ENCODE measurements at regions not wholly inside any gene's neighbourhood (a gene's known extent, or its start where the extent isn't known, plus 50 kb on each side); places are given as distances from the start of the nearest gene placed in this dataset.

DNA sequence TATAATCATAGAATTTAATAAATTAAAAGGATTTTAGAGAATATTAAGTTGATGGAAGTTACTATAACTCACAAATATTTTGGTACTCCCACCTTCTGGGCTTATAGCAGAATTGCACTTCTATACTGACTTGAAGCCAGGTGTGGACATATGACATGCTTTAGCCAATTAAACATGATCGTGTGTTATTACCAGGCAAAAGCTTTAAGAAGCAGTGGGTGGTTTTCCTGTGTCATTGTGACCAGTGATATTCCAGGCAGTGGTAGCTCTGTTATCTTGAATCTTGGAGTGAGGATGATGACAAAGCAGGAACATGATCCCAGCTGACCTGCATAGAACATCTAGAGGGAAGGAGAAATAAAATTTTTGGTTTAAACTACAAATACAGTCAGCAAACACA lies 370.9 kb upstream of the ZEB2 start:
- FAIRE-seq, result no peak
- Histone ChIP-seq H3K4me1 (ENCODE audit: control insufficient read depth in 2 of 3, insufficient read depth in 2 of 3, low read depth in 1 of 3, low read length in 3 of 3) (no peaks in the 10 kb centered on the region), H3K4me3 (ENCODE audit: low read length in 3 of 3) (no peak overlapping the region), H3K27me3 (ENCODE audit: control insufficient read depth, insufficient read depth, low read length) (no peaks in the 10 kb centered on the region), H3K36me3 (ENCODE audit: control insufficient read depth in 2 of 3, insufficient read depth in 3 of 3, low read length in 3 of 3) (no peaks in the 10 kb centered on the region), H3K27ac (ENCODE audit: low read depth in 2 of 2, low read length in 2 of 2) (no peak overlapping the region), H3K9ac (ENCODE audit: low read length in 3 of 3) (no peak overlapping the region), H3K9me3 (ENCODE audit: control insufficient read depth in 2 of 3, insufficient read depth in 1 of 3, low read length in 3 of 3) (no peaks in the 10 kb centered on the region)
- intact Hi-C loops (cut with DNase I), result no loop called here
- DNase-seq, result peak in 1 of 5 donors; percentile 21
- TF ChIP-seq, protein P1, sequence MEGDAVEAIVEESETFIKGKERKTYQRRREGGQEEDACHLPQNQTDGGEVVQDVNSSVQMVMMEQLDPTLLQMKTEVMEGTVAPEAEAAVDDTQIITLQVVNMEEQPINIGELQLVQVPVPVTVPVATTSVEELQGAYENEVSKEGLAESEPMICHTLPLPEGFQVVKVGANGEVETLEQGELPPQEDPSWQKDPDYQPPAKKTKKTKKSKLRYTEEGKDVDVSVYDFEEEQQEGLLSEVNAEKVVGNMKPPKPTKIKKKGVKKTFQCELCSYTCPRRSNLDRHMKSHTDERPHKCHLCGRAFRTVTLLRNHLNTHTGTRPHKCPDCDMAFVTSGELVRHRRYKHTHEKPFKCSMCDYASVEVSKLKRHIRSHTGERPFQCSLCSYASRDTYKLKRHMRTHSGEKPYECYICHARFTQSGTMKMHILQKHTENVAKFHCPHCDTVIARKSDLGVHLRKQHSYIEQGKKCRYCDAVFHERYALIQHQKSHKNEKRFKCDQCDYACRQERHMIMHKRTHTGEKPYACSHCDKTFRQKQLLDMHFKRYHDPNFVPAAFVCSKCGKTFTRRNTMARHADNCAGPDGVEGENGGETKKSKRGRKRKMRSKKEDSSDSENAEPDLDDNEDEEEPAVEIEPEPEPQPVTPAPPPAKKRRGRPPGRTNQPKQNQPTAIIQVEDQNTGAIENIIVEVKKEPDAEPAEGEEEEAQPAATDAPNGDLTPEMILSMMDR (IDR thresholded peaks at IDR 0.05; ENCODE audit: borderline replicate concordance, extremely low read depth, insufficient read depth), result no peak

DNA sequence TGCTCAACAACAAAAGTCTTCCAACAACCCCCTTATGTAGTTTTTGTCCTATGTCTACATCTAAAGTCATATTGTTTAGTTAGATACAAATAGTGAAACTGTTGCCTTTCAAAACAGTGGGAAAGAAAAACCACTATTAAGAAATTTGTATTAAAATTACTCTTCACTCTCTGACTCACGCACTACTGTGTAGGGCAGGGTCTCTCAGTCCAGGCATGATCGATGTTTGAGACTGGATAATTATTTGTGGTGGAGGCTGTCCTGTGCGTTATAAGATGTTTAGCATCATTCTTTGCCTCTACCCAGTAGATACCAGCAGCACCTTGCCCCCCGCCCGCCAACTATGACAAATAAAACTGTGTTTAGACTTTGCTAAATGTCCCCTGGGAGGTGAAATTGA lies 369.4 kb upstream of the ZEB2 start:
- Histone ChIP-seq H3K36me3 (ENCODE audit: control insufficient read depth in 2 of 3, insufficient read depth in 3 of 3, low read length in 3 of 3) (no peaks in the 10 kb centered on the region), H3K27ac (ENCODE audit: low read depth in 2 of 2, low read length in 2 of 2) (no peak overlapping the region), H3K9ac (ENCODE audit: low read length in 3 of 3) (no peak overlapping the region), H3K4me1 (ENCODE audit: control insufficient read depth in 2 of 3, insufficient read depth in 2 of 3, low read depth in 1 of 3, low read length in 3 of 3) (no peaks in the 10 kb centered on the region), H3K9me3 (ENCODE audit: control insufficient read depth in 2 of 3, insufficient read depth in 1 of 3, low read length in 3 of 3) (no peaks in the 10 kb centered on the region), H3K4me3 (ENCODE audit: low read length in 3 of 3) (no peak overlapping the region), H3K27me3 (ENCODE audit: control insufficient read depth, insufficient read depth, low read length) (no peaks in the 10 kb centered on the region)
- no peak for FAIRE-seq
- TF ChIP-seq, protein P1 (IDR thresholded peaks at IDR 0.05; ENCODE audit: borderline replicate concordance, extremely low read depth, insufficient read depth), result no peak
- intact Hi-C loops (cut with DNase I), result no loop called here
- DNase-seq, result no peak

DNA sequence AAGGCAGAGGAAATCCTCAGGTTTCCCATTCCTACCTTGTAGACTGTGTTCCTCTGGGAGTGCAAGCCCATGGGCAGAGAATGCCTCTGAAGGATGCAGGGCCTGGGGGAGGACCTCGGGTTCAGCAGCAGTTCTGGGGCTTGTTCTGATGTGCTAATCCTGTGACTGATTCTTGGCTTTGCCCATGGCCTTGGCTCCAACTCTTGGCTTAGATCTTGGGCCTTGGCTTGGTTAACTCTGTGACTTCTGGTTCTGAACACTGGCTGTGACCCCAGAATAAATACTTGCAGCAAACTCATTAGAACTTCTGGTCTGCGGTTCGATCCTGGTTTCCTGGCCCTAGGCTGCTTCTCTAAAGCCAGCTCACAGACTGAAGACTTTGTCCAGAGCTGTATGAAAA lies 366.9 kb upstream of the ZEB2 start:
- no peaks in the 10 kb centered on the region for H3K9me3 ChIP-seq (ENCODE audit: control insufficient read depth in 2 of 3, insufficient read depth in 1 of 3, low read length in 3 of 3)
- H3K36me3 ChIP-seq (ENCODE audit: control insufficient read depth in 2 of 3, insufficient read depth in 3 of 3, low read length in 3 of 3), result no peaks in the 10 kb centered on the region
- DNase-seq (peak in 1 of 5 donors; percentile 59), FAIRE-seq (no peak)
- no peak overlapping the region for H3K27ac ChIP-seq (ENCODE audit: low read depth in 2 of 2, low read length in 2 of 2)
- H3K27me3 ChIP-seq (ENCODE audit: control insufficient read depth, insufficient read depth, low read length), result no peaks in the 10 kb centered on the region
- H3K4me1 ChIP-seq (ENCODE audit: control insufficient read depth in 2 of 3, insufficient read depth in 2 of 3, low read depth in 1 of 3, low read length in 3 of 3), result no peaks in the 10 kb centered on the region
- intact Hi-C loops (cut with DNase I), result no loop called here
- H3K4me3 ChIP-seq (ENCODE audit: low read length in 3 of 3), result no peak overlapping the region
- H3K9ac ChIP-seq (ENCODE audit: low read length in 3 of 3), result no peak overlapping the region
- TF ChIP-seq, protein P1 (IDR thresholded peaks at IDR 0.05; ENCODE audit: borderline replicate concordance, extremely low read depth, insufficient read depth), result no peak

DNA sequence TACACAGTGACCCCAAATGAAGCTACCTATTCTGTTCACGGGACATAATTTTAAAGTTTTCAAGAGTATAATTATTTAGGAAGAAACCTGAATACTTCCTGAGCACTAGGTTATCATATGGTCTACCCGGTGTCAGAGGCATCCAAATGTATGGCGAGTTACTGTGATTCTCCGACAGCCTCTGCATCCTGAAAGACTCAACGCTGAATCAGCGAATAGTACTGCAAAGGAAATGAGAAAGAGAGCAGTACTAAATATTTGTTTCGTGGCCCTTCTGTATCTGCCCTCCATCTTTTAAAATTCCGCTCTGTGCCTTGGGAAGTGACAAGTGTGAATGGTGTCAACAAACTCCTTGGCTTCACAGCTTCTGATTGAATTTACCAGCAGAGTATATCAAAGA lies 358.0 kb upstream of the ZEB2 start:
- H3K9ac ChIP-seq (ENCODE audit: low read length in 3 of 3), result no peak overlapping the region
- FAIRE-seq (no peak), DNase-seq (no peak)
- no peaks in the 10 kb centered on the region for H3K4me1 ChIP-seq (ENCODE audit: control insufficient read depth in 2 of 3, insufficient read depth in 2 of 3, low read depth in 1 of 3, low read length in 3 of 3)
- no peaks in the 10 kb centered on the region for H3K9me3 ChIP-seq (ENCODE audit: control insufficient read depth in 2 of 3, insufficient read depth in 1 of 3, low read length in 3 of 3)
- H3K4me3 ChIP-seq (ENCODE audit: low read length in 3 of 3), result no peak overlapping the region
- TF ChIP-seq, protein P1 (IDR thresholded peaks at IDR 0.05; ENCODE audit: borderline replicate concordance, extremely low read depth, insufficient read depth), result no peak
- no peak overlapping the region for H3K27ac ChIP-seq (ENCODE audit: low read depth in 2 of 2, low read length in 2 of 2)
- H3K36me3 ChIP-seq (ENCODE audit: control insufficient read depth in 2 of 3, insufficient read depth in 3 of 3, low read length in 3 of 3), result no peaks in the 10 kb centered on the region
- no peaks in the 10 kb centered on the region for H3K27me3 ChIP-seq (ENCODE audit: control insufficient read depth, insufficient read depth, low read length)
- intact Hi-C loops (cut with DNase I), result no loop called here

All from kidney (tissue), 13 donors.